Endothelial cell (in vitro differentiated cells): ENCODE measurements at regions not wholly inside any gene's neighbourhood (a gene's known extent, or its start where the extent isn't known, plus 50 kb on each side); places are given as distances from the start of the nearest gene placed in this dataset.

Source experiments
- DNase-seq: peaks from one replicate; pipeline ENCODE4 v3.0.0; 2021; ENCODE audit warnings: low spot score
- H3K27ac Mint-ChIP-seq: one replicate; pipeline ENCODE4 v1.8.0; 2021; ENCODE audit warnings: mixed read lengths, inconsistent platforms; ENCODE audit not compliant: unreplicated experiment
- H3K27me3 Mint-ChIP-seq: one replicate; pipeline ENCODE4 v1.8.0; 2021; ENCODE audit warnings: mild to moderate bottlenecking, moderate library complexity, mixed read lengths, inconsistent platforms; ENCODE audit not compliant: unreplicated experiment
- H3K36me3 Mint-ChIP-seq: one replicate; pipeline ENCODE4 v1.8.0; 2021; ENCODE audit warnings: mild to moderate bottlenecking, low read depth, mixed read lengths, inconsistent platforms; ENCODE audit not compliant: unreplicated experiment
- H3K4me1 Mint-ChIP-seq: one replicate; pipeline ENCODE4 v1.8.0; 2021; ENCODE audit warnings: mild to moderate bottlenecking, mixed read lengths, inconsistent platforms; ENCODE audit not compliant: unreplicated experiment
- H3K4me3 Mint-ChIP-seq: one replicate; pipeline ENCODE4 v1.8.0; 2021; ENCODE audit warnings: mild to moderate bottlenecking, mixed read lengths, inconsistent platforms; ENCODE audit not compliant: unreplicated experiment
- H3K9me3 Mint-ChIP-seq: one replicate; pipeline ENCODE4 v1.8.0; 2021; ENCODE audit warnings: mixed read lengths, inconsistent platforms; ENCODE audit not compliant: unreplicated experiment
- TF ChIP-seq, protein P1 (sequence below): fragments of 200-600 bp; sonication (generic); IDR thresholded peaks from one replicate; pipeline ENCODE4 v1.5.0; 2021; ENCODE audit warnings: antibody characterized with exemption; ENCODE audit not compliant: unreplicated experiment

DNA sequence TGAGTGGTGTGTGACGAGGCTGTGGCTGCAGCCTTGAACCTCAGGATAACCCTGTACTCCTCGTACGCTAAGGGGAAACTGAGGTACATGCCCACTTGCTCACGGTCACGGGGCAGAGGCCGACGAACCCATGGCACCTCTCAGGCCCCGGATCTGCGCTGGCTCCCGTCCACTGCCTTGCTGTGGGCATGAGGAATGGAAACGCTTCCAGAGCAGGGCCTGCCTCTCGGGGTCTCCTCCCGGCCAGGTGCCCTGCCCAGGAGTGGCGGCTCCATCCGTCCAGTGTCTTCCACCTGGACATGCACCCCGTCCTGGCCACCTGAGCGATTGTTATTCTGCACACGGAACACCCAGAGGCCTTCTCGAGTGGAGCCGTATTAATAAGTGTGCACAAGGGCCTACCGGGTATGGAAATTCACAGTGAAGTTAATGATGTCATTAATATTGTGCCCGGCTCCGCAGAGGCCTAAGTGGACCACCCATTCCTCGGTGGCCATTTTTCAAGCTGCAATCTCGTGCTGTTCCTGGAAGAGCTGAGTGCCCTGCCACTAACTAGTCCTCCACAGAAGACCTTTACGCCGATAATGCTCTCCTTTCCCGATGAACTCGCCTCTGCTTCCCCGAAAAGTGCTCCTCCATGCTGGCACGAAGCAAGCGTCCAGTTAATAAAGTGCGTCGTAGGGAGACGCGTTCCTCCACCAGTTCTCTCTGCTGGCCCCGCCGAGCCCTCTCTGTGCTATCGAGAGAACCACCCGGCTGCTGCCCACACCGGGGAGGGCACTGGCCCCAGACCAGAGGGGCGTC lies 927.9 kb downstream of the BRD1 start:
- Mint-ChIP-seq H3K4me1 (no peaks in the 10 kb centered on the region), H3K9me3 (no peaks in the 10 kb centered on the region), H3K27me3 (peaks cover 7% of the 10 kb centered on the region), H3K27ac (no peak overlapping the region), H3K36me3 (no peaks in the 10 kb centered on the region), H3K4me3 (no peak overlapping the region)
- no peak for DNase-seq
- TF ChIP-seq, protein P1, sequence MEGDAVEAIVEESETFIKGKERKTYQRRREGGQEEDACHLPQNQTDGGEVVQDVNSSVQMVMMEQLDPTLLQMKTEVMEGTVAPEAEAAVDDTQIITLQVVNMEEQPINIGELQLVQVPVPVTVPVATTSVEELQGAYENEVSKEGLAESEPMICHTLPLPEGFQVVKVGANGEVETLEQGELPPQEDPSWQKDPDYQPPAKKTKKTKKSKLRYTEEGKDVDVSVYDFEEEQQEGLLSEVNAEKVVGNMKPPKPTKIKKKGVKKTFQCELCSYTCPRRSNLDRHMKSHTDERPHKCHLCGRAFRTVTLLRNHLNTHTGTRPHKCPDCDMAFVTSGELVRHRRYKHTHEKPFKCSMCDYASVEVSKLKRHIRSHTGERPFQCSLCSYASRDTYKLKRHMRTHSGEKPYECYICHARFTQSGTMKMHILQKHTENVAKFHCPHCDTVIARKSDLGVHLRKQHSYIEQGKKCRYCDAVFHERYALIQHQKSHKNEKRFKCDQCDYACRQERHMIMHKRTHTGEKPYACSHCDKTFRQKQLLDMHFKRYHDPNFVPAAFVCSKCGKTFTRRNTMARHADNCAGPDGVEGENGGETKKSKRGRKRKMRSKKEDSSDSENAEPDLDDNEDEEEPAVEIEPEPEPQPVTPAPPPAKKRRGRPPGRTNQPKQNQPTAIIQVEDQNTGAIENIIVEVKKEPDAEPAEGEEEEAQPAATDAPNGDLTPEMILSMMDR = no peak

DNA sequence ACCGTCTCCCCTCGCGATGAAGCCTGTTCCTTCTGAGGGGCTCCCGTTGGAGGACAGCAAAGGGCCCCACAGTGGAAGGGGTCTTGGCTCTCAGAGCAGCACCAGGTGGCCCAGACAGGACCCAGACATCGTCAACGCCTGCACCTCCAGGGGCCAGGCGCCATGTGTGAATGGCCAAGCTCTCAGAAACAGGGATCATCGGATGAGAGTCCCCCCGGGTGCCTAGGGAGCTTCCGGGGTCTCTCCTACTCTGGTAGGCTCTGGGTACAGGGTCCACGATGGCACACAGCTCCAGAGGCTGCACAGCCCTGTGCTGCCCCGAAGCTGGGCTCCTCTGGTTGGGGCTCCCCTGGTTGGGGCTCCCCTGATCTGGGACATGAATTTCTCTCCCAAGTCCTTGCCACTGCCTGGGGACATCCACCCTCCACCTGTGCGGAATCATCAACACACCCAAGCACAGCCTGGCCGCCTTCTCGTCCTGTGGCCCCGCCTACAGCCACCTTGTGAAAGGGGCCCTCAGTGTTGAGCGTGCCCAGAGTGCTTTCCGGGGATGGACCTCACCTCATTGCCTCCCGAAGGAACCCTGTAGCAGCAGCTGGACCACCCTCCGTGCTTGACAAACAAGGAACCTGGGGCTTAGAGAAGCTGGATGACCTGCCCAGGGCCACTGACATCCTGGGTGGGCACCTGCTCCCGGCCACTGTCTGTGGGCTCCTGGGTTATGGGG lies 929.0 kb downstream of the BRD1 start:
- Mint-ChIP-seq H3K27me3 (peaks cover 7% of the 10 kb centered on the region), H3K27ac (no peak overlapping the region)
- no peak for DNase-seq

DNA sequence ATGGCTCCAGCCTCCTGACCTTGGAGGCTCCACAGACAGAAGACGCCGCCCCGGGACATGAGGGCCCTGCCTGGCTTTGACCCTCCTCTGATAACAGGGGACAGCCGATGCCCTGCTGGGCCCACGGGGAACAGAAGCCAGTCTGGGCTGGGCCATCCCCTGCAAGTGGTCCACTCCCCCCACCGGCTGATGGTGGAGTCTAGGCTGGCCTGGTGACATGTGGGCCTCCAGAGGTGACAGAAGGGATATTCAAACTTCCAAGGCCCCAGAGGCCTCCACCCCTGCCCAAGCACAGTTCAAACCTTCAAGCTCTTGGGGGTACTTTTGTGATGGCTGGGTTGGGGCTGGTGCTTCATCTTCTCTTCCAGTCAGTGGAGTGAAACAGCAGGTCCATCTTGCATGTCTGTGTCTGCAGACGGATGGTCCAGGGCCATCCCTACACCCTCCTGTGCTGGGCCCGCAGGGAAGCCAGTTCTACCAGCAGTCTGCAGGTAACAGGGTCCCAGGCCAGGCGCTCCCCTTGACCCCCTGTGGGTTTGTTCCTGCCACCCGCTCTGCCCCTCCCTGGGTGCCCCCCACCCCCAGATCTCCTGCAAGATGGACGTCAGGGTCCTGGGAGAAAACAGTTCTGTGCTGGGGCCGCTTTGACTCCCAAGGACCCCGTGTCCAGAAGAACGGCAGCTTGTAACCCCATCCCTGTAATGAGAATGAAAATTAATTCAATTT lies 929.9 kb downstream of the BRD1 start:
- TF ChIP-seq, protein P1 = no peak
- Mint-ChIP-seq H3K9me3 (no peaks in the 10 kb centered on the region), H3K4me3 (no peak overlapping the region), H3K4me1 (no peaks in the 10 kb centered on the region), H3K36me3 (no peaks in the 10 kb centered on the region), H3K27ac (no peak overlapping the region), H3K27me3 (peaks cover 9% of the 10 kb centered on the region)
- no peak for DNase-seq

More for the DNA sequence above, 929.0 kb downstream of the BRD1 start:
- no peaks in the 10 kb centered on the region for H3K4me1 Mint-ChIP-seq
- TF ChIP-seq, protein P1 = no peak
- no peaks in the 10 kb centered on the region for H3K36me3 Mint-ChIP-seq
- no peaks in the 10 kb centered on the region for H3K9me3 Mint-ChIP-seq
- no peak overlapping the region for H3K4me3 Mint-ChIP-seq

DNA sequence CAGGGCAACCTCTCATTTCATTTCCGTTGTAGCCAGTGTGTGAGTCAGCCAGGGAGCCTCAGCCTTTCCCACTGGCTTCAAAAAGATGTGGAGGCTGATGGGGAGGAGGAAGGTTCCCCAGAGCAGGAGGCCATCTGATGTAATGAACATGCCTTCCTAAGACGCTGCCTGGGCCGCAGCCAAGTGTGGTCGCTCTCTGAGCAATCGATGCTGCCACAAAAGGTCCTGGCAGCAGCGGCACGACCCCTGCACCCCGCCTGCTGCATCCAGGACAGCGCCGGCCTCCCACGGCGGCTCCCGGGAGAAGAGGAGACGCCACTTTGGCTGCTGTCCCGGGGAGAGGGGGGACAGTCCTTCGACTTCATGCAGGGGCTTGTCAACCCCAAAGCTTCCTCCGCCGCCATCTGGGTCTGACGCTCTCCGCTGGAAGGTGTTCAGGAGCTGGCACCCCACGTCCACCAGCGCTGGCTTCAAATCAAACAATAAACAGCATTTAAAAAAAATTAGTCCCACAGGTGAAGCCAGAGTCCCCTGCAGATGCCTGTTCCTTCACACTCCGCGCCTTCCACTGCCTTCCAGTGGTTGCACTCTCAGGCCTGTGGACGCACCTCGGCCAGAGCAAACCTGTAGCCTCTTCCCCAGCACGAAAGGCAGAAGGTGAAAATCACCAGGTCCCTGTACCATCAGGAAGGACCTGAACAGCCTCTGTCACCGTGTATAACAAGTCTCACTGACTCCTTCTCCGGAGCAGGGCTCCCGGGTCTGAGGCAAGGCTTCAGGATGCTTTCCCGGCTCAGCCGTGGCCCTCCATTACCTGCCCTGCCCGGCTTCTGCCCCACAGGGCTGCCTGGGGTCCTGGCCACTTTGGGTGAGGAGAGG lies 930.7 kb downstream of the BRD1 start:
- Mint-ChIP-seq H3K36me3 (no peaks in the 10 kb centered on the region), H3K27me3 (peaks cover 9% of the 10 kb centered on the region), H3K4me3 (no peak overlapping the region), H3K9me3 (no peaks in the 10 kb centered on the region), H3K4me1 (no peaks in the 10 kb centered on the region), H3K27ac (no peak overlapping the region)
- TF ChIP-seq, protein P1 = no peak
- no peak for DNase-seq
